ENCODE measurements at regions not wholly inside any gene's neighbourhood (a gene's known extent, or its start where the extent isn't known, plus 50 kb on each side); places are given as distances from the start of the nearest gene placed in this dataset.

DNA sequence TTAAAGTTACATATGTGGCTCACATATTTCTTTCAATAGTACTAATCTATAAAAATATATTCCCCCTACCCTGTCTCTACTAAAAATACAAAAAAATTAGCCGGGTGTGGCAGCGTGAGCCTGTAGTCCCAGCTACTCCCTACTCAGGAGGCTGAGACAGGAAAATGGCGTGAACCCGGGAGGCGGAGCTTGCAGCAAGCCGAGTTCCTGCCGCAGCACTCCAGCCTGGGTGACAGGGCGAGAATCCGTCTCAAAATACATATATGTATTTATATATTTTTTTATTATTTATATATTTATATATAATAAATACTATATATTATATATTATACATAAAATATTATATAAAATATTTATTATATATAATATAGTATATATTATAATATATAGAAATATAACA is 69.7 kb upstream of the GRM3 start (continued):
- TF ChIP-seq RFX7 (CRISPR knock-in tag; IDR thresholded peaks at IDR 0.05) (no peak), ZNF121 (CRISPR knock-in tag; conservative IDR thresholded peaks at IDR 0.05) (no peak)
- TF ChIP-seq, protein P1, sequence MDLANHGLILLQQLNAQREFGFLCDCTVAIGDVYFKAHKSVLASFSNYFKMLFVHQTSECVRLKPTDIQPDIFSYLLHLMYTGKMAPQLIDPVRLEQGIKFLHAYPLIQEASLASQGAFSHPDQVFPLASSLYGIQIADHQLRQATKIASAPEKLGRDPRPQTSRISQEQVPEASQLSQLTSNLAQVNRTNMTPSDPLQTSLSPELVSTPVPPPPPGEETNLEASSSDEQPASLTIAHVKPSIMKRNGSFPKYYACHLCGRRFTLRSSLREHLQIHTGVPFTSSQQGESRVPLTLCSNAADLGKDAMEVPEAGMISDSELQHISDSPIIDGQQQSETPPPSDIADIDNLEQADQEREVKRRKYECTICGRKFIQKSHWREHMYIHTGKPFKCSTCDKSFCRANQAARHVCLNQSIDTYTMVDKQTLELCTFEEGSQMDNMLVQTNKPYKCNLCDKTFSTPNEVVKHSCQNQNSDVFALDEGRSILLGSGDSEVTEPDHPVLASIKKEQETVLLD (IDR thresholded peaks at IDR 0.05), result no peak

DNA sequence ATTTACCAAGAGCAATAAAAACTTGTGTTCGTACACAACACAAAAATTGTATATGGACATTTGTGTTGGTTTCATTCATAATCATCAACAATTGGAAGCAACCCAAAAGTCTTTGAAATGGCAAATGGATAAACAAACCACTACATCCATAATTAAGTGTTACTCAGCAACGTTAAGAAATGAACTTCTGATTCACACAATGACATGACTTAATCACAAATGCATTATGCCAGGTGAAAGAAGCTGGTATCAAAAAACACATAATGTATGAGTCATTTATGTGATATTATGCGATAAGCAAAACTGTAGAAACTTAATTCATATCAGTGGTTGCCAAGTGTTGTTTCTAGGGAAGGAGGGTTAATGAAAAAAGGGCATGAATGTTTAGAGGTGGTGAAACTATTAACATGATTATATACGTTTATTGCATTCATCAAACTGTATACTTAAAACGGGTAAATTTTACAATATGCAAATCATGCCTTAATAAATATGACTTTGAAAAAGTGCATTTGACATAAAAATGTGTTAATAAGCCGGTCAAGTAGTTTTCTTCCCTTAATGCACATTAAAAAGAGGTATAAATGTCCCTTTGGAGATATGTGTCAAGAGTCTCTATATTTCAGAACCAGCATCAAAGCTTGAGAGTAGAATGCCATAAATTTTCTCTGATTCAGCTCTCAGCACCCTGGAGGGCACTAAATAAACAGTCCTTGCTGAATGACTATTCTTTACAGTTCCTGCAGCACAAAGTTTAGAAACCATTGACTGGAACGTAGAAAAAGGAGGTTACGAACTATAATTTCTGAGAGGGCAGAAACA is 84.8 kb upstream of the GRM3 start:
- WGBS (ENCODE audit: insufficient coverage, low coverage, missing lambda C conversion rate), result 1% methylated on average over 8 of the region's 8 CpGs
- Histone ChIP-seq H3K27me3 (ENCODE audit: control insufficient read depth in 2 of 2, insufficient read depth in 2 of 2, low read length in 2 of 2) (no peaks in the 10 kb centered on the region), H3K9ac (ENCODE audit: insufficient read depth in 1 of 2, low read depth in 2 of 2, low read length in 2 of 2) (no peak overlapping the region), H2AFZ (ENCODE audit: low read depth, low read length) (no peak overlapping the region), H3K79me2 (ENCODE audit: control insufficient read depth, insufficient read depth, low read length) (no peaks in the 10 kb centered on the region), H3K9me3 (replicated peaks; ENCODE audit: control insufficient read depth, insufficient read depth, low read depth, low read length) (peaks cover 4% of the 10 kb centered on the region; the same call in 1 of the 2 replicates), H3K27ac (ENCODE audit: extremely low read depth, low read depth, low read length) (no peak overlapping the region), H3K4me1 (replicated peaks in 1 of 2; ENCODE audit: control insufficient read depth in 2 of 2, insufficient read depth in 2 of 2, low read length in 2 of 2) (no peaks in the 10 kb centered on the region), H4K20me1 (replicated peaks; ENCODE audit: control insufficient read depth, insufficient read depth, low read length) (no peaks in the 10 kb centered on the region), H3K4me3 (no peak overlapping the region), H3K9me1 (ENCODE audit: control insufficient read depth, insufficient read depth, low read length) (no peaks in the 10 kb centered on the region), H3K36me3 (ENCODE audit: control insufficient read depth, insufficient read depth, low read length) (no peaks in the 10 kb centered on the region), H3K4me2 (ENCODE audit: insufficient read depth, low read length) (no peak overlapping the region)
- ATAC-seq, result no peak
- DNase-seq (ENCODE audit: extremely low read depth in 1 of 4, low spot score in 3 of 4), result no peak
- TF ChIP-seq ZNF212 (CRISPR knock-in tag; IDR thresholded peaks at IDR 0.05) (no peak), HMGN3 (IDR thresholded peaks at IDR 0.05; ENCODE audit: borderline replicate concordance, extremely low read depth, insufficient read length, low read depth, low read length) (no peak), FOXA1 (IDR thresholded peaks at IDR 0.05; ENCODE audit: borderline replicate concordance) (no peak), CBX3 (IDR thresholded peaks at IDR 0.05; ENCODE audit: borderline replicate concordance in 1 of 2, low read length in 2 of 2) (no peak), RBFOX2 (IDR thresholded peaks at IDR 0.05; ENCODE audit: low read depth, low read length) (no peak), POLR2H (tag; IDR thresholded peaks at IDR 0.05; ENCODE audit: low read depth) (no peak), ELF1 (tag; IDR thresholded peaks at IDR 0.05) (no peak), PRMT5 (CRISPR knock-in tag; IDR thresholded peaks at IDR 0.05) (no peak)
- TF ChIP-seq, protein P2, sequence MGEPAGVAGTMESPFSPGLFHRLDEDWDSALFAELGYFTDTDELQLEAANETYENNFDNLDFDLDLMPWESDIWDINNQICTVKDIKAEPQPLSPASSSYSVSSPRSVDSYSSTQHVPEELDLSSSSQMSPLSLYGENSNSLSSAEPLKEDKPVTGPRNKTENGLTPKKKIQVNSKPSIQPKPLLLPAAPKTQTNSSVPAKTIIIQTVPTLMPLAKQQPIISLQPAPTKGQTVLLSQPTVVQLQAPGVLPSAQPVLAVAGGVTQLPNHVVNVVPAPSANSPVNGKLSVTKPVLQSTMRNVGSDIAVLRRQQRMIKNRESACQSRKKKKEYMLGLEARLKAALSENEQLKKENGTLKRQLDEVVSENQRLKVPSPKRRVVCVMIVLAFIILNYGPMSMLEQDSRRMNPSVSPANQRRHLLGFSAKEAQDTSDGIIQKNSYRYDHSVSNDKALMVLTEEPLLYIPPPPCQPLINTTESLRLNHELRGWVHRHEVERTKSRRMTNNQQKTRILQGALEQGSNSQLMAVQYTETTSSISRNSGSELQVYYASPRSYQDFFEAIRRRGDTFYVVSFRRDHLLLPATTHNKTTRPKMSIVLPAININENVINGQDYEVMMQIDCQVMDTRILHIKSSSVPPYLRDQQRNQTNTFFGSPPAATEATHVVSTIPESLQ (CRISPR knock-in tag; IDR thresholded peaks at IDR 0.05), result no peak
- CTCF ChIA-PET (ENCODE audit: low intra/inter-chr PET ratio), result no interaction called here
- no peak for FAIRE-seq
- POLR2A ChIA-PET, result no interaction called here
- BruUV-seq (replicated peaks), result no TSS peak
- intact Hi-C loops (cut with micrococcal nuclease), result no loop called here
- in situ Hi-C loops (cut with MboI), result no loop called here

All from K562 (cell line).